D721Med (cell line): ENCODE measurements at regions not wholly inside any gene's neighbourhood (a gene's known extent, or its start where the extent isn't known, plus 50 kb on each side); places are given as distances from the start of the nearest gene placed in this dataset.

Experiments
- DNase-seq: peaks from one replicate; pipeline ENCODE4 v3.0.0; 2011; ENCODE audit warnings: low spot score; ENCODE audit not compliant: insufficient read length
- FAIRE-seq: peaks from 2 replicates; lab custom pipeline; 2011; peaks lifted over from hg19 to GRCh38; lab: Jason Lieb, UNC
- TF ChIP-seq, protein P1 (sequence below): IDR thresholded peaks from 2 replicates; pipeline ENCODE4 v1.5.1; 2012; ENCODE audit warnings: mild to moderate bottlenecking, control low read depth; ENCODE audit not compliant: insufficient read depth; ENCODE audit errors: missing control alignments

- peak; percentile 88 for FAIRE-seq
- no peak for DNase-seq
- TF ChIP-seq, protein P1, sequence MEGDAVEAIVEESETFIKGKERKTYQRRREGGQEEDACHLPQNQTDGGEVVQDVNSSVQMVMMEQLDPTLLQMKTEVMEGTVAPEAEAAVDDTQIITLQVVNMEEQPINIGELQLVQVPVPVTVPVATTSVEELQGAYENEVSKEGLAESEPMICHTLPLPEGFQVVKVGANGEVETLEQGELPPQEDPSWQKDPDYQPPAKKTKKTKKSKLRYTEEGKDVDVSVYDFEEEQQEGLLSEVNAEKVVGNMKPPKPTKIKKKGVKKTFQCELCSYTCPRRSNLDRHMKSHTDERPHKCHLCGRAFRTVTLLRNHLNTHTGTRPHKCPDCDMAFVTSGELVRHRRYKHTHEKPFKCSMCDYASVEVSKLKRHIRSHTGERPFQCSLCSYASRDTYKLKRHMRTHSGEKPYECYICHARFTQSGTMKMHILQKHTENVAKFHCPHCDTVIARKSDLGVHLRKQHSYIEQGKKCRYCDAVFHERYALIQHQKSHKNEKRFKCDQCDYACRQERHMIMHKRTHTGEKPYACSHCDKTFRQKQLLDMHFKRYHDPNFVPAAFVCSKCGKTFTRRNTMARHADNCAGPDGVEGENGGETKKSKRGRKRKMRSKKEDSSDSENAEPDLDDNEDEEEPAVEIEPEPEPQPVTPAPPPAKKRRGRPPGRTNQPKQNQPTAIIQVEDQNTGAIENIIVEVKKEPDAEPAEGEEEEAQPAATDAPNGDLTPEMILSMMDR: no peak
These were observed 96.8 kb upstream of the C21orf91 start for GRCh38 chr21:17915976-17916375.

DNA sequence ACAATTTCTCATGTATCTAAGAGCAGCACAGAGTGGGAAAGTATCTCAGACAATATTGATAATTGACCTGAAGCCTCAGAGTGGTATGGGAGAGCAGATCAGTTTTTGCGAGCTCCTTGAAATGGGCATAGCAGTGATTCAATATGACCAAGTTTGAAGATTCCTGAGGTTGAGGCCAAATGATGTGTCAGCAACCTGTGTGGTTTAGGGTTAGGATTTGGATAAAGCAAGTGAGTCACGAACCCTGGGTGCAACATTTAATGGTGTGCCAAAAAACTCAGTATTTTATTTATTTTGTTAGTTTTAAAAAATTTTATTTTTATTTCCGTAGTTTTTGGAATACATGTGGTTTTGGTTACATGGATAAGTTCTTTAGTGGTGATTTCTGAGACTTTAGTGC lies 92.5 kb upstream of the C21orf91 start:
- DNase-seq (no peak), FAIRE-seq (no peak)
- TF ChIP-seq, protein P1: no peak

DNA sequence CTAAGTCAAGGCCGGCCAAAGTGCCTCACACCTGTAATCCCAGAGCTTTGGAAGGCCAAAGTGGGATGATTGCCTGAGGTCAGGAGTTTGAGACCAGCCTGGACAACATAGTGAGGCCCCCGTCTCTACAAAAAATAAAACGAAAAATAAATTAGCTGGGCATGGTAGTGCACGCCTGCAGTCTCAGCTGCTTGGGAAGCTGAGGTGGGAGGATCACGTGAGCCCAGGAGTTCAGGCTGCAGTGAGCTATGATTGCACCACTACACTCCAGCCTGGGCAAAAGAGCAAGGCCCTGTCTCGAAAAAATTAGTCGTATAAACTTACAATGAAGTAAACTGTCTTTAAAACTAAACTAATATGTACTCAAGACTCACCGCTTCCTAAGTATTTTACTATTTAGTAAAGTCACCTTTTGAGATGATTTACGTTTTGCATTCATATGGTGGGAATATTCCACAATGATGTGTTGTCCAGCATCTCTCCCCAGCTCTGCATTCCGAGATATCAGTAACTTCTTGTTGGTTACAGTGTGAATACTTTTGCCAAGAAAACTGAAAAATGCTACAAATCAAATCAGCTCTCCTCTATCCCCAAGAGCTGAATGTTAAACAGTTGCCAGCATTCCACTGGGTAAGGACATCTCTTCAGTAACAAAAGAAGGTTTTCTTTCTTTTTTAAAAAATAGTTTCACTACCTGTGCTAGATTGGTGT lies 84.9 kb upstream of the C21orf91 start:
- no peak for DNase-seq
- TF ChIP-seq, protein P1: no peak
- FAIRE-seq: no peak

- DNase-seq (no peak), FAIRE-seq (no peak)
- TF ChIP-seq, protein P1: peak; percentile 26
These were observed 84.1 kb upstream of the C21orf91 start for GRCh38 chr21:17903029-17903806.

GRCh38 chr21:17901458-17902079 lies 82.4 kb upstream of the C21orf91 start:
- TF ChIP-seq, protein P1: no peak
- DNase-seq: no peak
- FAIRE-seq: no peak

- TF ChIP-seq, protein P1: no peak
- DNase-seq (no peak), FAIRE-seq (no peak)
These were observed 81.8 kb upstream of the C21orf91 start for GRCh38 chr21:17900990-17901385.
